Mesothelial cell of epicardium (in vitro differentiated cells): ENCODE measurements at regions not wholly inside any gene's neighbourhood (a gene's known extent, or its start where the extent isn't known, plus 50 kb on each side); places are given as distances from the start of the nearest gene placed in this dataset.
A peak's percentile ranks its signal among the peaks of the same experiment; 100 is the strongest.
"Not testable (repeated sequence)": the region's sequence is repeated elsewhere in the genome, so short reads cannot be mapped to it uniquely, and the experiment has no call there.

ENCODE experiments used
- DNase-seq, 2 experiments: peaks; one replicate each; pipeline ENCODE4 v3.0.0; 2021; ENCODE audit warnings: low spot score in 2 of 2; ENCODE audit not compliant: unreplicated experiment in 2 of 2
- H3K27ac Mint-ChIP-seq: 2 replicates; pipeline ENCODE4 v1.8.0; 2021; ENCODE audit warnings: mixed read lengths
- H3K27me3 Mint-ChIP-seq: 2 replicates; pipeline ENCODE4 v1.8.0; 2021; ENCODE audit warnings: low read depth, mixed read lengths
- H3K36me3 Mint-ChIP-seq: 2 replicates; pipeline ENCODE4 v1.8.0; 2021; ENCODE audit warnings: mixed read lengths
- H3K4me1 Mint-ChIP-seq: 2 replicates; pipeline ENCODE4 v1.8.0; 2021; ENCODE audit warnings: mixed read lengths
- H3K4me3 Mint-ChIP-seq: 2 replicates; pipeline ENCODE4 v1.8.0; 2021; ENCODE audit warnings: mild to moderate bottlenecking, moderate library complexity, mixed read lengths
- H3K9me3 Mint-ChIP-seq: 2 replicates; pipeline ENCODE4 v1.8.0; 2021; ENCODE audit warnings: mixed read lengths
- TF ChIP-seq, protein P1 (sequence below): fragments of 200-600 bp; sonication (generic); IDR thresholded peaks from one replicate; pipeline ENCODE4 v1.5.0; 2021; ENCODE audit warnings: antibody characterized with exemption; ENCODE audit not compliant: unreplicated experiment

DNA sequence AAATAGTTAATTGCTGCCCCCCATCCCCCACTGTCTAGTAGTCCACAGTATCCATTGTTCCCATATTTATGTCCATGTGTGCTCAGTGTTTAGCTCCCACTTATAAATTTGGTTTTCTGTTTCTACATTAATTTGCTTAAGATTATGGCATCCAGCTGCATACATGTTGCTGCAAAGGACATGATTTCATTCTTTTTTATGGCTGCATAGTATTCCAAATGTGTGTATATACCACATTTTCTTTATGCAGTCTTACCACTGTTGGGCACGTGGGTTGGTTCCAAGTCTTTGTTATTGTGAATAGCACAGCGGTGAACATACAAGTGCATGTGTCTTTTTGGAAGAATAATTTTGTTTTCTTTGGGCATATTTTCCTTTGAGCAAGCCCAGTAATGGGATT is 113.0 kb upstream of the LNX1 start:
- peaks cover 25% of the 10 kb centered on the region for H3K4me1 Mint-ChIP-seq
- DNase-seq: no peak
- TF ChIP-seq, protein P1, sequence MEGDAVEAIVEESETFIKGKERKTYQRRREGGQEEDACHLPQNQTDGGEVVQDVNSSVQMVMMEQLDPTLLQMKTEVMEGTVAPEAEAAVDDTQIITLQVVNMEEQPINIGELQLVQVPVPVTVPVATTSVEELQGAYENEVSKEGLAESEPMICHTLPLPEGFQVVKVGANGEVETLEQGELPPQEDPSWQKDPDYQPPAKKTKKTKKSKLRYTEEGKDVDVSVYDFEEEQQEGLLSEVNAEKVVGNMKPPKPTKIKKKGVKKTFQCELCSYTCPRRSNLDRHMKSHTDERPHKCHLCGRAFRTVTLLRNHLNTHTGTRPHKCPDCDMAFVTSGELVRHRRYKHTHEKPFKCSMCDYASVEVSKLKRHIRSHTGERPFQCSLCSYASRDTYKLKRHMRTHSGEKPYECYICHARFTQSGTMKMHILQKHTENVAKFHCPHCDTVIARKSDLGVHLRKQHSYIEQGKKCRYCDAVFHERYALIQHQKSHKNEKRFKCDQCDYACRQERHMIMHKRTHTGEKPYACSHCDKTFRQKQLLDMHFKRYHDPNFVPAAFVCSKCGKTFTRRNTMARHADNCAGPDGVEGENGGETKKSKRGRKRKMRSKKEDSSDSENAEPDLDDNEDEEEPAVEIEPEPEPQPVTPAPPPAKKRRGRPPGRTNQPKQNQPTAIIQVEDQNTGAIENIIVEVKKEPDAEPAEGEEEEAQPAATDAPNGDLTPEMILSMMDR: no peak
- no peaks in the 10 kb centered on the region for H3K27me3 Mint-ChIP-seq
- no peak overlapping the region for H3K4me3 Mint-ChIP-seq
- peaks cover 4% of the 10 kb centered on the region for H3K9me3 Mint-ChIP-seq
- H3K36me3 Mint-ChIP-seq: no peaks in the 10 kb centered on the region
- no peak overlapping the region for H3K27ac Mint-ChIP-seq

DNA sequence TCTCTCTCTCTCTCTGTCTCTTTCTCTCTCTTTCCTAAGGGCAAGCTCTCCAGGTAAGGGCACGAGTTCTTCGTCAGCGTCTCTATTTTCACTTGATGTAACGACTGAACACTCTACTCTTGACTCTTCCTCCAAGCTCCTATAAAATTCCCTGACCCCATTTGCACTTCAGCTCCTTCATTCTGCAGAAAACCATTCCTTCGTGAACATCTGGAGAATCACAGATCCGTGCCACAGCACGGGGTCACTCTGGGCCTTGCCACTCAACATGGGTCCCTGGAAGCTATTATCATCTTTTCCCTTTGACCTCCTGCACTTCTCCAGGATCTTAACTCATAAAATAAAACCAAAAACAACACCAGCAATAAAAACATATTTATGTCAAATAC is 112.0 kb upstream of the LNX1 start:
- H3K4me1 Mint-ChIP-seq: peaks cover 25% of the 10 kb centered on the region
- peak overlapping the region; percentile 88 for H3K27ac Mint-ChIP-seq
- no peaks in the 10 kb centered on the region for H3K36me3 Mint-ChIP-seq
- no peaks in the 10 kb centered on the region for H3K27me3 Mint-ChIP-seq
- TF ChIP-seq, protein P1: no peak
- DNase-seq: no peak
- H3K4me3 Mint-ChIP-seq: no peak overlapping the region
- peaks cover 4% of the 10 kb centered on the region for H3K9me3 Mint-ChIP-seq

DNA sequence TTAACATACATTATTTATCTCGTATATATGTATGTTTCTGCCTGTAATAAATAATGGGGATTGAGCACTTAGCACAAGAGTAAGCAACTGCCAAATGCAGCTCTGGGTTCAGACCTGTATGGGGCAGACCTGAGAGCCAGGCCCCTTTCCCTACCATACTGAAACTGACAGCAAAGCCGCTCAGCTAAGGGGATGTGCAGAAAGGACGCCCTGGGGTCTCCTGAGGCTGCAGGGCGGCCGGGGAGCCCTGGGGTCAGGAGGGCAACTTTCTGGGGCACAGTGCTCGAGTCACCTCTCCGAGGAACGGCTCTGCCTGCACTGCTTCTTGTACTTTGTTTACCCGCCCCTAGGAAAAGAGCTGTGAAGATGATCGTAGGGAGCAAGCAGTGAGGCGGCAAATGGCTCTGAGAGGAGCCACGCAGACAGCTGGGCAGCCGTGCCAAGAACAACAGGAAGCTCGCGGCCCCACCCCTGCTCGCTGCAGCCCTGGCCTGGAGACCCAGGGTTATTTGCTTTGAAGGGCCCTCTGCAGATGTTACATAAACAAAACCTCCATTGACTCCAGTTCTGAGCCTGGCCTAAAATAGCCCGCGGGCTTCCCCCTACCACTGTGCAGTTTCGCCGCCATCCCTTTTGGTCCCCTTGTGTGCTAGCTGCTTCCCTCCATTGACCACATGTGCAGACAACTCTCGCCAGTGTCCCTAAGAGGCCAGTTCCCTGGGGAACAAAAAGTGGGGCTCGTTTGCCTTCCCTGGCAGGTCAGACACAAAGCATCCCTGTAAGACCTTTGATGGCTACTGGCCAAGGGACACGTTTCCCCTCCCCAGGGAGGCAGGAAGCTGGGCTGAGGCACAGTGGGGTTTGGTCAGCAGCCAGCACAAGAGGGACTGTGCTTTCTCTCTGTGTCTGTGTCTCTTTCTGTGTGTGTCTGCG is 111.3 kb upstream of the LNX1 start:
- DNase-seq: peak in 1 of 2 experiments; percentile 42
- Mint-ChIP-seq H3K27ac (peak overlapping the region; percentile 88), H3K36me3 (no peaks in the 10 kb centered on the region), H3K9me3 (peaks cover 4% of the 10 kb centered on the region), H3K4me3 (peak overlapping the region; percentile 2), H3K4me1 (peaks cover 25% of the 10 kb centered on the region), H3K27me3 (no peaks in the 10 kb centered on the region)
- TF ChIP-seq, protein P1: no peak

DNA sequence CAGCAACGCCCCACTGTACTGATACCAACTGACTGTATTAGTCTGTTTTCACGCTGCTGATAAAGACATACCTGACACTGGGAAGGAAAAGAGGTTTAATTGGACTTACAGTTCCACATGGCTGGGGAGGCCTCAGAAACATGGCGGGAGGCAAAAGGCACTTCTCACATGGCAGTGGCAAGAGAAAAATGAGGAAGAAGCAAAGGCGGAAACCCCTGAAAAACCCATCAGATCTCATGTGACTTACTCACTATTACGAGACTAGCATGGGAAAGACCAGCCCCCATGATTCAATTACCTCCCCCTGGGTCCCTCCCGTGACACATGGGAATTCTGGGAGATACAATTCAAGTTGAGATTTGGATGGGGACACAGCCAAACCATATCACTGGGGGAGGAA is 110.0 kb upstream of the LNX1 start:
- H3K4me1 Mint-ChIP-seq: peaks cover 19% of the 10 kb centered on the region
- H3K27ac Mint-ChIP-seq, H3K9me3 Mint-ChIP-seq, H3K4me3 Mint-ChIP-seq, H3K36me3 Mint-ChIP-seq, DNase-seq, H3K27me3 Mint-ChIP-seq: not testable (repeated sequence)

DNA sequence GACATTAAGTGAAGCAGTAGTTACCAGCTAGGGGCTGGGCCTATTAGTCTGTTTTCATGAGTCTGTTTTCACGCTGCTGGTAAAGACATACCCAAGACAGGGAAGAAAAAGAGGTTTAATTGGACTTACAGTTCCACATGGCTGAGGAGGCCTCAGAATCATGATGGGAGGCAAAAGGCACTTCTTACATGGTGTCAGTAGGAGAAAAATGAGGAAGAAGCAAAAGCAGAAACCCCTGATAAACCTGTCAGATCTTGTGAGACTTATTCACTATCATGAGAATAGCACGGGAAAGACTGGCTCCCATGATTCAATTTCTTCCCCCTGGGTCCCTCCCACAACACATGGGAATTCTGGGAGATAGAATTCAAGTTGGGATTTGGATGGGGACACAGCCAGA is 108.0 kb upstream of the LNX1 start:
- not testable (repeated sequence) for H3K27me3 Mint-ChIP-seq, H3K27ac Mint-ChIP-seq, H3K9me3 Mint-ChIP-seq, H3K36me3 Mint-ChIP-seq, DNase-seq, H3K4me3 Mint-ChIP-seq
- H3K4me1 Mint-ChIP-seq: peaks cover 17% of the 10 kb centered on the region

DNA sequence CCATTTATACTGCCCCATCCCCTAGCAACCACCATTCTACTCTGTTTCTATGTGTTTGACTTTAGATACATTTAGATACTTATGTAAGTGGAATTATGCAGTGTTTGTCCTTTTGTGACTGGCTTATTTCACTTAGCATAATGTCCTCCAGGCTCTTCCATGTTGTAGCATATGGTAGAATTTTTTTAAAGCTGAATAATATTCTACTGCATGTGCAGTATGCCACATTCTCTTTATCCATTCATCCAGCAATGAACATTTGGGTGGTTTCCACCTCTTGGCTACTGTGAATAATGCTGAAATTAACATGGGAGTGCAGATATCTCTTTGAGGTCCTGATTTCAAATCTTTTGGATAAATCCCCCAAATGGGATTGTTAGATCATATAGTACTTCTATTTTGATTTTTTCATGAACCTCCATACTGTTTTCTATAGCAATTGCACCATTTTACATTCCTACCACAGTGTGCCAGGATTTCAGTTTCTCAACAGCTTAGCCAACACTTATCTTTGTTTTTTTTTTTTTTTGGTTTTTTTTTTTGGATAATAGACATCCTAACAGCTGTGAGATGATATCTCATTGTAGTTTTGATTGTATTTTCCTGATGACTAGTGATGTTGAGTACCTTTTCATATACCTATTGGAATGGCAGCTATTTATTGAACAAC is 105.9 kb upstream of the LNX1 start:
- Mint-ChIP-seq H3K9me3 (peaks cover 4% of the 10 kb centered on the region), H3K27me3 (no peaks in the 10 kb centered on the region), H3K4me1 (peaks cover 1% of the 10 kb centered on the region), H3K4me3 (no peak overlapping the region), H3K36me3 (no peaks in the 10 kb centered on the region), H3K27ac (no peak overlapping the region)
- no peak for DNase-seq
- TF ChIP-seq, protein P1: no peak
